ENCODE measurements at regions not wholly inside any gene's neighbourhood (a gene's known extent, or its start where the extent isn't known, plus 50 kb on each side); places are given as distances from the start of the nearest gene placed in this dataset.

DNA sequence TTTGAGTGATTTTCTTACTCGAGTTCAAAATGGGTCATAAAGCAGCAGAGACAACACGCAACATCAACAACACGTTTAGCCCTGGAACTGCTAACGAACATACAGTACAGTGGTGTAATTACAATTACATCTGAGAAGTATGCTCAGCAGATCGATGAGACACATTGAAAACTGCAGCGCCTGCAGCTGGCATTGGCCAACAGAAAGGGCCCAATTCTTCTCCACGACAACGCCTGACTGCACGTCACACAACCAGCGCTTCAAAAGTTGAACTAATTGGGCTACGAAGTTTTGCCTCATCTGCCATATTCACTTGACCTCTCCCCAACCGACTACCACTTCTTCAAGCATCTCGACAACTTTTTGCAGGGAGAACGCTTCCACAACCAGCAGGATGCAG, 145.6 kb downstream of the SCARB1 start:
- Histone ChIP-seq H3K36me3 (ENCODE audit: control insufficient read depth, insufficient read depth, low read length) (no peaks in the 10 kb centered on the region), H3K4me1 (ENCODE audit: control insufficient read depth, insufficient read depth, low read length) (peaks cover 20% of the 10 kb centered on the region), H3K9me3 (ENCODE audit: control insufficient read depth, insufficient read depth, low read length) (no peaks in the 10 kb centered on the region), H3K4me3 (ENCODE audit: low read length) (no peak overlapping the region), H3K27ac (ENCODE audit: low read length) (no peak overlapping the region), H3K27me3 (ENCODE audit: control insufficient read depth, insufficient read depth, low read length) (no peaks in the 10 kb centered on the region)
- H3K4me3 Mint-ChIP-seq, result no peak overlapping the region
- H3K9me3 Mint-ChIP-seq, result no peaks in the 10 kb centered on the region
- ATAC-seq (no peak), DNase-seq (no peak)
- intact Hi-C loops (cut with micrococcal nuclease), result no loop called here
- peaks cover 10 to 29% of the 10 kb centered on the region in 2 donors for H3K4me1 Mint-ChIP-seq
- no peaks in the 10 kb centered on the region for H3K36me3 Mint-ChIP-seq
- peaks cover 0 to 8% of the 10 kb centered on the region in 2 donors for H3K27me3 Mint-ChIP-seq (ENCODE audit: low read depth in 2 of 2)
- H3K27ac Mint-ChIP-seq, result no peak overlapping the region
- TF ChIP-seq, protein P1, sequence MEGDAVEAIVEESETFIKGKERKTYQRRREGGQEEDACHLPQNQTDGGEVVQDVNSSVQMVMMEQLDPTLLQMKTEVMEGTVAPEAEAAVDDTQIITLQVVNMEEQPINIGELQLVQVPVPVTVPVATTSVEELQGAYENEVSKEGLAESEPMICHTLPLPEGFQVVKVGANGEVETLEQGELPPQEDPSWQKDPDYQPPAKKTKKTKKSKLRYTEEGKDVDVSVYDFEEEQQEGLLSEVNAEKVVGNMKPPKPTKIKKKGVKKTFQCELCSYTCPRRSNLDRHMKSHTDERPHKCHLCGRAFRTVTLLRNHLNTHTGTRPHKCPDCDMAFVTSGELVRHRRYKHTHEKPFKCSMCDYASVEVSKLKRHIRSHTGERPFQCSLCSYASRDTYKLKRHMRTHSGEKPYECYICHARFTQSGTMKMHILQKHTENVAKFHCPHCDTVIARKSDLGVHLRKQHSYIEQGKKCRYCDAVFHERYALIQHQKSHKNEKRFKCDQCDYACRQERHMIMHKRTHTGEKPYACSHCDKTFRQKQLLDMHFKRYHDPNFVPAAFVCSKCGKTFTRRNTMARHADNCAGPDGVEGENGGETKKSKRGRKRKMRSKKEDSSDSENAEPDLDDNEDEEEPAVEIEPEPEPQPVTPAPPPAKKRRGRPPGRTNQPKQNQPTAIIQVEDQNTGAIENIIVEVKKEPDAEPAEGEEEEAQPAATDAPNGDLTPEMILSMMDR (IDR thresholded peaks at IDR 0.05), result no peak
- WGBS (ENCODE audit: insufficient coverage), result 93% methylated on average over 14 of the region's 14 CpGs

DNA sequence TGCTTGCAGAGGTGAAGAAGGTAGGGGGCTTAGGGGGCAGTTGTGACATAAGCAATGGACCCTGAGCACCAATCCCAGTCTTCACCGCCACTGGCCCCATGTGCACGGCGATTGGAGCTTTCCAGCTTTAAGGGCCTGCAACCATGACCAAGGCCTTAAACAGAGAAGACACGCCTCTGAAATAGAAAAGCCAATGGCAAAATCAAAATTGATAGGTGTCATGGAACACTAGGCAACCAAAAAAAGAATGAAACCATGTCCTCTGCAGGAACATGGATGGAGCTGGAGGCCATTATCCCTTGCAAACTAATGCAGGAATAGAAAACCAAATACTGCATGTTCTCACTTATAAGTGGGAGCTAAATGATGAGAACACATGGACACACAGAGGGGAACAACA, 146.3 kb downstream of the SCARB1 start:
- 94% methylated on average over 4 of the region's 4 CpGs for WGBS (ENCODE audit: insufficient coverage)

DNA sequence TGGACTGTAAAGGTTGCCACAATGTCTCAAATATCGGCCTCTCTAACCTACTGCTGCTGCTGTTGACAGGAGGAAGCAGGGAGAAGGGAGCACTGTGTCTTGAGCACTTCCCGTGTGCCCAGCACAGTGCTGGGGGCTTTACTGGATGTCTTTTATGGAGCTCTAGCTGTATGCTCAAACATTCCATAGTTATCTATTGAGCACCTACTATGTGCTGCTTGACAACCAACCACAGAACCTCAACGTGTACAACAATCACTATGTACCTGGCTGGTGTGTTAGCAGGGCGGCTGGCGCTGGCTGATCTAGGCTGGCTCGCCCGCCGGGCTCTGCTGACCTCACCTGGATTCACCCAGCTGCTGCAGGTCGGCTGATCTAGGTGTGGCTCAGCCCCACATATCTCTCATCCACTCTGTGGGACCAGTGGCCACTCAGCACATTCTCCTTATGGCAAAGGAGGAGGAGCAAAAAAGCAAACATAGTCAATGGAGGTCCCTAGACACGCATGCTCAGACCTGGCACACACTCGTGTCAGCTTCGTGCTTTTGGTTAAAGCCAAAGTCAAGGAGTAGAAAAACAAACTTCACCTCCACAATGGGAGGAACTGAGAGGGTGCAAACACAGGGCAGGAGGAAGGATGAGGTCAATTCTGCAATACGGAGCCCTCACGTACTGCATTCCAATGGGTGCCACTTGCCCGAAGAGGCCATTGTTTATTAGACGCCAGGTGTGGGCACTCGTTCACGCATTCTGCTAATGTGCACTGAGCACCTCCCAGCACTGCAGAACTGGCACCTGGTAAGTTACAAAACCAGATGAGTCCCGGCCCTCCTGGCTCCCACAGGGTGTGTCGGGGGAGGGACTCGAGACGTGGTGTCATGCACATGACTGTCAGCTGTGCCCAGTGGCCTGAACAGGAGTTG, 147.2 kb downstream of the SCARB1 start:
- Mint-ChIP-seq H3K27ac (no peak overlapping the region), H3K4me1 (peaks cover 13 to 32% of the 10 kb centered on the region in 2 donors), H3K27me3 (ENCODE audit: low read depth in 2 of 2) (peaks cover 0 to 7% of the 10 kb centered on the region in 2 donors), H3K9me3 (no peaks in the 10 kb centered on the region), H3K4me3 (no peak overlapping the region), H3K36me3 (no peaks in the 10 kb centered on the region)
- H3K4me3 ChIP-seq (ENCODE audit: low read length), result no peak overlapping the region
- ATAC-seq (no peak), DNase-seq (no peak)
- no peaks in the 10 kb centered on the region for H3K9me3 ChIP-seq (ENCODE audit: control insufficient read depth, insufficient read depth, low read length)
- 87% methylated on average over 22 of the region's 22 CpGs for WGBS (ENCODE audit: insufficient coverage)
- intact Hi-C loops (cut with micrococcal nuclease), result no loop called here
- H3K36me3 ChIP-seq (ENCODE audit: control insufficient read depth, insufficient read depth, low read length), result no peaks in the 10 kb centered on the region
- H3K4me1 ChIP-seq (ENCODE audit: control insufficient read depth, insufficient read depth, low read length), result peaks cover 25% of the 10 kb centered on the region
- H3K27me3 ChIP-seq (ENCODE audit: control insufficient read depth, insufficient read depth, low read length), result no peaks in the 10 kb centered on the region
- H3K27ac ChIP-seq (ENCODE audit: low read length), result no peak overlapping the region
- TF ChIP-seq, protein P1 (IDR thresholded peaks at IDR 0.05), result no peak

More for the DNA sequence above, 146.3 kb downstream of the SCARB1 start:
- Mint-ChIP-seq H3K36me3 (no peaks in the 10 kb centered on the region), H3K9me3 (no peaks in the 10 kb centered on the region), H3K27me3 (ENCODE audit: low read depth in 2 of 2) (peaks cover 0 to 7% of the 10 kb centered on the region in 2 donors), H3K4me3 (no peak overlapping the region), H3K4me1 (peaks cover 13 to 32% of the 10 kb centered on the region in 2 donors), H3K27ac (no peak overlapping the region)
- TF ChIP-seq, protein P1 (IDR thresholded peaks at IDR 0.05), result no peak
- Histone ChIP-seq H3K27me3 (ENCODE audit: control insufficient read depth, insufficient read depth, low read length) (no peaks in the 10 kb centered on the region), H3K4me1 (ENCODE audit: control insufficient read depth, insufficient read depth, low read length) (peaks cover 25% of the 10 kb centered on the region), H3K27ac (ENCODE audit: low read length) (no peak overlapping the region), H3K9me3 (ENCODE audit: control insufficient read depth, insufficient read depth, low read length) (no peaks in the 10 kb centered on the region), H3K36me3 (ENCODE audit: control insufficient read depth, insufficient read depth, low read length) (no peaks in the 10 kb centered on the region), H3K4me3 (ENCODE audit: low read length) (no peak overlapping the region)
- DNase-seq, result no peak
- ATAC-seq, result no peak
- intact Hi-C loops (cut with micrococcal nuclease), result no loop called here
